ENCODE measurements at regions not wholly inside any gene's neighbourhood (a gene's known extent, or its start where the extent isn't known, plus 50 kb on each side); places are given as distances from the start of the nearest gene placed in this dataset.
A peak's percentile ranks its signal among the peaks of the same experiment; 100 is the strongest.

- DNase-seq: no peak
Observed at GRCh38 chrX:39150220-39150619, 349.0 kb downstream of the MID1IP1 start.

DNA sequence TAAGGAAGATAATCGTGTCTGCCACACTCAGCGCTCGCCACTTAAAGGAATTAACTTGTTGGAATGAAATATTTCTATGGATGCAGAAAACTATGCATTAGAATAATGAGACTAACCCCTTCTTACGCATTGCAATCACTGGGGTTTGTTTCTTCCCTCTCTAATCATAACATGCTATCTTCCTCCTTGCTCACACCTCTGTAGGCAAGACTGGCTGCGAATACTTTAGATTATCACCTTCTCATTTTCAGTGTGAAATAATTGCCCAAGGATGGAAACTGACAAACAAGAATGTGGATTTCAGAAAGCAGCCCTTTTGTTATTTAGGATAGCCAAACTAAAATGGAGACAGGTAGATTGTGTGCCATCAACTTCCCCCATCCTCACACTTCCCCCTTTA, 349.4 kb downstream of the MID1IP1 start:
- no peak for DNase-seq

DNA sequence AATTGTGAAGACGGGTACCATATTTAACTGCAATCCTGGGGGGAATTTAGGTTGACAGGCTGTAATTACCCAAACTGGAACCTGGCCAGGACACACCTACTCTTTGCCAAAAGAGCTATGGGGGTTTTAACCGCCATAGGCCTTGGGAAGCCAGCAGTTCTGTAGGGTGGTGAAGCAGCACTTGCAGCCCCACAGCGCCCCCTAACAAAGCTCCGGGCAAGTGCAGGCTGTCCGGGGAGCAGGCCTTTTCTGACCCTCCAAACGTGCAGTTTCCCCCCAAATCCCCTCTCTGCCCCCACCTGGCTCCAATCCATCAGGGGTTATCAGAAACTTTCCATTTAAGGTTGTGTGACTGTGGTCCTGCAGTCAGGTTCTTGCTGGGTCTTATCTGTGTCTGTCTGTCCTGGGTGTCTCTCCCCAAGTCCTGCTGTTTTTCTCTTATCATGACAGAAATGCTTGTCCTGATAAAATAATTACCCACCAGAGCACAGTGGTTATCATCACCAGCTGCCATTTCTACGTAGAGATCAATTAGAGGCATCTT, 350.9 kb downstream of the MID1IP1 start:
- no peak for DNase-seq

DNA sequence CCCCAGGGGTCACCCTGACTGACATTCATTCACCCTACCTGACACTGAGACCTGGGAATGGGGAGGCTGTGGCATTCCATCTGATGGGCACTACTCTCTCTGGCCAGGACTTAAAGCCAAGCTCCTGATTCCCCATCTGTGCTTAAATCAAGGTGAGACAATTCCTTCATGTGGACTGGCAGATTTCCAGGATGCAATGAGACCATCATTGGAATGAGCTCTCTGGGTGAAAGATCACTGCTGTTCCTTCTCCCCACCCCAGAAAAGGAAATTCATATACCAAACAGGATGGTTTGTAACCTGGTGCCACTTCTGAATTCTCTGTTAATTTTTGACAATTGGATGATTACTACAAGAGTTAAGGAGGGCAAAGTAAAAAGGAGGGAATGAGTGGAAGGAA, 354.8 kb downstream of the MID1IP1 start:
- DNase-seq: no peak

DNA sequence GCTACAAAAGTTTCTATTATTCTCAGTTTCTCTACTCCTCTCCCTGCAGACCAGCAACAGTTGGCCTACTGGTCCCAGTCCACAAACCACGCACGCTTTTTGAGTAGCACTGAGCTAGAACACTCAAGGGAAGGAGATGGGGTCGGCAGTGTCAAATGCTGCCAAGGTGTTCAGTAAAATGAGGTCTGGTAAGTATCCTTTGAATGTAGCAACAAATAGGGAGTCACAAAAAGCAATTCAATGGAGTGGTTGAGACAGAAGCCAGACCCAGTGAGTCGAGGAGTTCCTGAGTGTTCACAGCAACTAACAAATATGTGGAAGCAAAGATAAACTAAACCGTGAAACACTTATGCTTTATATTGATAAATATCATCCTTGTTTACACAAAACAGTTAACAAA, 355.7 kb downstream of the MID1IP1 start:
- no peak for DNase-seq

GRCh38 chrX:39157796-39158195, 356.5 kb downstream of the MID1IP1 start:
- DNase-seq: no peak

DNA sequence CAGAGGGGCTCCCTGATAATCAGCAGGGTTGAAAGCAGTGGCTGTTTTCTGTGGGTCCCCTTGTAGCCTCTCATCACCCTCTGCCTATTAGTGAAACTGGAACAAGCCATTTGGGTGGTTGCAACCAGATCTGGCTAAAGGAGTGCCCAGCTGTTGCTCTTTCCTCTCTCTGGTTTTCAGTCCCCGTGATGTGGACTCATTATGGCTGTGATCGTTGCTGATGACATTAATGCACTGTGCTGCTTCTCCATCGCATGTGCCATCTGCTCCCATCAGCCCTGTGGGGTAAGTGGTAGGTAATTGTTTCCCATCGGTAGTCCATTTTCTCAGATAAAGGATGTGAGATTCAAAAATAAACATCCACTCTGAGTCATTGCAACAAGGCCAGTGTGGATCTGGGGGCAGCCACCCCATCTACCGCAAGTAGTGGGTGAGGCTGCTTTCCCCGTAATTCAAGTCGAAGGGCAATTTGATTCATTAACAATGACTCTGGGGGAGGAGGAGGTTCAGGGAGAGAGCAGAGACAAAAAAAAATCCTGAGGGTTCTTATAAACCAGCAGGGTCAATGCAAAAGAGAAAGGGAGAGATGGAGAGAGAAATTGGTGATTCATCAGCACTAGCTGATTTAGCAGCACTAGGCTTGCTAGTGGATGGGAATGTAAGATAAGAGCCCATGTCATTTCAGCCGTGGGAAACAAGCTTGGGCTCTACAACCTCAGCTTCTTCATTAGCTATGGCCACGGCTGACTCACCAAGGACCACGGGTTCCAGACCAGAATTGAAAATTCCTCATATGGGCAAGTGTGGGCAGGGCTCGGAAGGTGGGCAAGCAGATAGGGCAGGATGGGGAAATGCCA, 357.8 kb downstream of the MID1IP1 start:
- peak; percentile 33 for DNase-seq

DNA sequence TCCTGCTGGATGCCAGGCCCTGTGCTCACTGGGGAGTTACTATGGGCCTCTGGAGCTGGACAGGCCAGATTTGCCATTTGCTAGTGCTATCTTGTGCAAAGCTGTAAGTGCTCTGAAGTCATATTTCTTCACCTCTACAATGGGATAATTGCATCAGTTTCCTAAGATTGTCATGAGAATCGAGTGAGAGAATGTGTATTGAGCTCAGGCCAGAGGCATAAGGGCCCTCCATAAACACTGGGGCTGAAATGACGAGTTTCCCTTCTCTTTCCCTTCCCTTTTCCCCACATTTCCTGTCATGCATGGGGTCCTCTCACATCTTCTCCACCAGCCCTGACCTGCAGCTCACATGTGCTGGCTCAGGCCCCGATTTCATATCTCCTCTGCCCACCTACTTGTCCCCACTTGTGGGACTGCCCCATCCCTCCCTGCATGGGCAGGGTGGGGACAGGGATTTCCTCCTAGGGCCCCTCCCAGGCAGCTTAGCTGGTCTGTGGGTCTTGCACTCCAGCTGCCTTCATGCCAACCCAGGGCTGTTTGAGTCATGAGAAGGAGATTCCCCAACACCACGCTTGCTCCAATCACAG, 358.8 kb downstream of the MID1IP1 start:
- no peak for DNase-seq

DNA sequence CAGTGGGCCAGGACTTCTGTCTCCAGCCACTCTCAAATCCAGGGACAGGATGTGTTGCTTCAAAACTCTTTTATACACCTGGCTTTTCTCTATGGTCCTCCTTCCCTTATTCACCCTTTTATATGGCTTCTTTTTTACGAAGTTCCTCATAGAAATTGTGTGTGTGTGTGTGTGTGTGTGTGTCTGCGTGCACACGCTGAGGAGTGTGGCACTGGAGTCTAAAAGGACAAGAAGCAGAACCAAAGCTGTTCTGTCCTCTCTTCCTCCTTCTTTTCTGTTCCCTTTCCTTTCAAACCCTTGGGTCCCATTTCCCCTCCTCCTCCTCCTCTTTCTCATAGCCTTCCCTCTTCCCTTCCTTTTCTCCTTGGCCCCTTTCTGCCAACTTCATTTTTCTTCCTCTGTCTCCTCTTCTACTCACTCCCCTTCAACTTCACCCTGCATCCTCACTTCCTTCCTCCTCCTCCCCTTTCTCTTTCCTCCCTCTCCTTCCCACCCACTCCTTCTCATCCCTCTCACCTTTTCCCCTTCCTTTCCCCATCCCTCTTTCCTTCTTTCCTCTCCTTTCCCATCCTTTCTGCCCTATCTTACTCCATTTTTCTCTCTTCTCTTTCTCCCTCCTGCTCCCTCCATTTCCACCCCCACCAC, 360.5 kb downstream of the MID1IP1 start:
- DNase-seq: no peak

GRCh38 chrX:39162322-39162735, 361.1 kb downstream of the MID1IP1 start:
- DNase-seq: no peak

- no peak for DNase-seq
Observed at GRCh38 chrX:39163581-39164126, 362.4 kb downstream of the MID1IP1 start.

GRCh38 chrX:39164212-39164611, 363.0 kb downstream of the MID1IP1 start:
- DNase-seq: no peak

DNA sequence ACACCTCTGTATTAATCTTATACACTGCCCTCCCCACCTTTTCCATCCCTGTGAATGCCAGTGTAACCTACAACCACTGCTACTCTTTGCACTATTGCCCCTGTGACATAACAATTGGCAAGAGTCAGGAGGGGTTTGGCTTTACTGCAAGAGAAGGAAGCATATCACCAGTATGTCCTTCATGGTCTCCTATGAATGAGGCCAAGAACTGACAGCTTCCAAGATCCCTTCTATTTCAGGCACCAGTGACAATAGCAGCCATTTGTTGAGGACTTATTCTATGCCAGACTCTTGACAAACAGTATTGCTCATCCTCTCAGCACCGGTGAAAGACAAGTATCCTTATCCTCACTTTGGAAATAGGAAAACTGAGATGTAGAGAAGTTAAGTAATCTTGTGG, 363.9 kb downstream of the MID1IP1 start:
- DNase-seq: no peak

DNA sequence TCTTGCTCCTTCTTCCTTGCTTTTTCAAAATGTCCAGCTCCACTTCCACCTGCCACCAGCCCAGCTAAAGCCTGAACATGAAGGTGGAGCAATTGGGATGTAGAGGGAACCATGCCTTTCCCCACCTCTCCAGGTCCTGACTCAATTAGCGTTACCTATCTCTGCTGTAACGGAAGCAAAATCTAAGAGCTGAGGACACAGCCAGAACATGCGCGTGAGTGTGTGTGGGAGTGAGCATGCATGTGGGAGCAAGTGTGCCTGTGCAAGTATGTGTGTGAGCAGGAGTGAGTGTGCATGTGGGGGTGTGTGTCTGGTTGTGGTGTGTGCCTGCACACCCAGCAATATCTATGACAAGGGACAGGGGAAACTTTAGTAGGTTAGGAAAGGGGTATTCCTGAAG, 364.5 kb downstream of the MID1IP1 start:
- no peak for DNase-seq

- DNase-seq: no peak
Observed at GRCh38 chrX:39167791-39168190, 366.5 kb downstream of the MID1IP1 start.

DNA sequence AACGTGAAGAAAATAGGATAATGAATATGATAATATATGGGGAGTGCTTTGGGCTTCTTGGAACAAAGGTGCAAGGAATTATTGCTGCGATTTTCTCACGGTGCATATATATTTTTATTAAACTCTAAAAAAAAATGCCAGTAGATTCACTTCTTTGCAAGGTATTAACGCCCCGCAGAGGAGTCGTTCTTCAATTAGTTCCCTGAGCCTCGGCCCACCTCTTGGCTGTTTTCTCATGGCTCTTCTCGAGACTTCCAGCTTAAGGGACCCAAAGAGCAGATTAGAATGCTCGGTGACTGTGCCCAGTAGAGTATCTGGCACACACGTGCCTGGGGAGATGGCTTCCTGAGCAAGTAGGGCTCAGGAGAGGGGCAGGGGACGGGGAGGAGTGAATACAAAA, 367.4 kb downstream of the MID1IP1 start:
- no peak for DNase-seq

- no peak for DNase-seq
Observed at GRCh38 chrX:39169976-39170375, 368.7 kb downstream of the MID1IP1 start.

DNA sequence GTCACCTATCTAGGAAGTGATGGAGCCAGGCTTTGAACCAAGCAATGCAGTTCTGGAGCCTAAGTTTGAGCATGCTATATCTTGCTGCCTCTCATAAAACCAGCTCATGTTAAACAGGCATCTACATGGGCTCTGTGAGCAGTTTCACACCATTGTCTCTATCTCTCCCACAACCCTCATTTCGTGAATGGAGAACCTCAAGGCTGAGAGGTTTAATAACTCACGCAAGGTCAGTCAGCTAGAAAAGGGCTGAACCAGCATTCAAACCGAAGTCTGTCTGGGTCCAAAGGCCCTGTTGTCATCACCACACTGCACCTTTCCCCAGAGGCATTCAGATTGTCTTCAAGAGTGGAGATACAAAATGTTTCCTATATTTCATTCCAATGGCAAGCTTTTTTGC, 369.2 kb downstream of the MID1IP1 start:
- no peak for DNase-seq

DNA sequence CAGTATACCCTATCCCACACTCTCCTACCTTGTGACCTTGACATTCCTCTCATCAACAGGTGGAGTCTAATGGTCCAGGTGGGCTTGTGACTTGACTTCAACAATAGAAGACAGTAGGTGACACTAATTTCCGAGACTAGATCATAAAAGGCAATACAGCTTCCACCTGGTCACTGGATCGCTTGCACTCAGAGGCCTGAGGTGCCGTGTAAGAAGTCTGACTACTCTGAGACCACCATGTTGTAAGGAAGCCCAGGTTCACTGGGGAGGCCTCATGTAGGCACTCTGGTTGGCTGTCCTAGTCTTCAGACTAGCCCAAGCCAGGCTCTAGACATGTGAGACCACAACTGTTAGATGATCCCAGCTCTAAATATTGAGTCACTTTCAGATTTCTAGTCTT, 370.4 kb downstream of the MID1IP1 start:
- DNase-seq: no peak

DNA sequence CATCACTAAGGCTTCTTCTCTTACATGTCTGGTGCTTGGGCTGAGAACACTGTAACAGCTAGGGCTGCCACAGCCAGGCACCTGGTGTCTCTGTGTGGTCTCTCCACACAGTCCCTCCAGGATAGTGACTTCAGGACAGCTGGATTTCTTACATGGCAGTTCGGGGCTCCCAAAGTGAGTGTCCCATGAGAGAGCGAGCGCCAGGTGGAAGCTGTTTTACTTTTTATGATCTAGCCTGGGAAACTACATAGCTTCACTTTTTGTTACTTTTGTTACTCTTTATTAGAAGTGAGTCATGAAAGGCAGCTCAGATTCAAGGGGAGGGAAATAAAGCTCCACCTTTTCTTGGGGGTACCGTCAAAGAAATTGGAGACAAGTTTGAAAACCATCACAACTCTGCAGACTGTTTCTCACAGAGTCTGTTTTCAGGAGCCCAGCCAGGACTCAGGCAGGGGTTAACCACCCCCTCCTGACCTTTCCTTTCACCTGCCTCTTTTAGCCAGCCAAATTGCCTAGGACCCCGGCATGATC, 373.0 kb downstream of the MID1IP1 start:
- no peak for DNase-seq

- DNase-seq: no peak
Observed at GRCh38 chrX:39174772-39175417, 373.6 kb downstream of the MID1IP1 start.

DNA sequence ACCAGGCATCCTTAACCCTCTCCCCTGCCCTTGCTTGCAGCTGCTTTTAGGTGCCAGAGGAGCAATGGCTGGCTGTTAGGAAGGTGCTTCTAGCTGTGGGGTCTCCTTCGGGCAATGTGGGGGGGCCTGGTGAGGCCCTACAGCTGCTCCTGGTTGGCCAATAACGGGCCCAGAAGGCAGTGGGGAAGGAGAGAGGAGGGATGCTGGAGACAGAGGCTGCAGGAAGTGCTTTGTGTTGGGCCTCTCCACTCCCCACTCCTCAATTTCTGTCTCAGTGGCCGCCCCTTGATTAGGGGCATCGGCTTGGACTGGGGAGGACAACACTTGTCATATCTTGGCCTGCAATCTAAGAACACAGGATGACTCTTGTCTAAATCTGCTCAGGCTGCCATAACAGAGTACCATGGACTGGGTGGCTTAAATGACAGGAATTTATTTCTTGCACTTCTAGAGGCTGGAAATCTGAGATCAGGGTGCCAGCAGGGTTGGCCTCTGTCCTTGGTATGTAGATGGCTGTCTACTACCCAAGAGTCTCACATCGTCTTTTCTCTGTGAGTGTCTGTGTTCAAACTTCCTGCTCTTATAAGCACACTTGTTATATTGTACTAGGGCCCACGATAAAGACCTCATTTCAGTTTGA, 374.3 kb downstream of the MID1IP1 start:
- no peak for DNase-seq

Measured in NCI-H226 (cell line).